ENCODE measurements at regions not wholly inside any gene's neighbourhood (a gene's known extent, or its start where the extent isn't known, plus 50 kb on each side); places are given as distances from the start of the nearest gene placed in this dataset.

- DNase-seq (ENCODE audit: low spot score): peak; percentile 52
Observed at GRCh38 chr14:22159099-22159498, 429.9 kb downstream of the DAD1 start.

- no peak for DNase-seq (ENCODE audit: low spot score)
Observed at GRCh38 chr14:22158560-22158959, 430.5 kb downstream of the DAD1 start.

- DNase-seq (ENCODE audit: low spot score): peak; percentile 78
Observed at GRCh38 chr14:22155571-22155970, 433.5 kb downstream of the DAD1 start.

GRCh38 chr14:22152903-22153302, 436.1 kb downstream of the DAD1 start:
- DNase-seq (ENCODE audit: low spot score): peak; percentile 3

- peak; percentile 45 for DNase-seq (ENCODE audit: low spot score)
Observed at GRCh38 chr14:22152161-22152870, 436.7 kb downstream of the DAD1 start.

- DNase-seq (ENCODE audit: low spot score): no peak
Observed at GRCh38 chr14:22151121-22151520, 437.9 kb downstream of the DAD1 start.

GRCh38 chr14:22149058-22149457, 440.0 kb downstream of the DAD1 start:
- DNase-seq (ENCODE audit: low spot score): no peak

- peak; percentile 27 for DNase-seq (ENCODE audit: low spot score)
Observed at GRCh38 chr14:22147716-22148115, 441.3 kb downstream of the DAD1 start.

GRCh38 chr14:22143363-22143762, 445.7 kb downstream of the DAD1 start:
- DNase-seq (ENCODE audit: low spot score): no peak

- DNase-seq (ENCODE audit: low spot score): no peak
Observed at GRCh38 chr14:22140633-22141032, 448.4 kb downstream of the DAD1 start.

GRCh38 chr14:22131749-22132476, 457.1 kb downstream of the DAD1 start:
- DNase-seq (ENCODE audit: low spot score): no peak

- no peak for DNase-seq (ENCODE audit: low spot score)
Observed at GRCh38 chr14:22124073-22124613, 450.5 kb upstream of the OR4E1 start.

GRCh38 chr14:22122829-22123560, 449.4 kb upstream of the OR4E1 start:
- DNase-seq (ENCODE audit: low spot score): no peak

- DNase-seq (ENCODE audit: low spot score): no peak
Observed at GRCh38 chr14:22122227-22122818, 448.7 kb upstream of the OR4E1 start.

GRCh38 chr14:22118899-22119477, 445.4 kb upstream of the OR4E1 start:
- DNase-seq (ENCODE audit: low spot score): no peak

- no peak for DNase-seq (ENCODE audit: low spot score)
Observed at GRCh38 chr14:22113401-22113800, 439.8 kb upstream of the OR4E1 start.

GRCh38 chr14:22112004-22112403, 438.4 kb upstream of the OR4E1 start:
- no peak for DNase-seq (ENCODE audit: low spot score)

- no peak for DNase-seq (ENCODE audit: low spot score)
Observed at GRCh38 chr14:22107753-22108152, 434.1 kb upstream of the OR4E1 start.

- DNase-seq (ENCODE audit: low spot score): no peak
Observed at GRCh38 chr14:22106700-22107697, 433.4 kb upstream of the OR4E1 start.

GRCh38 chr14:22105624-22106006, 432.0 kb upstream of the OR4E1 start:
- DNase-seq (ENCODE audit: low spot score): no peak

Measured in SW480 (cell line).